Muscle of leg (tissue), 3 donors: ENCODE measurements at regions not wholly inside any gene's neighbourhood (a gene's known extent, or its start where the extent isn't known, plus 50 kb on each side); places are given as distances from the start of the nearest gene placed in this dataset.

Experiments used
- DNase-seq: peaks from one replicate; pipeline ENCODE4 v3.0.0; 2013
- H3K27ac ChIP-seq: one replicate; pipeline ENCODE4 v1.5.1; 2013; ENCODE audit warnings: mild to moderate bottlenecking, low read length, control low read depth
- H3K27me3 ChIP-seq: one replicate; pipeline ENCODE4 v1.6.1; 2013; ENCODE audit warnings: low read length; ENCODE audit not compliant: control insufficient read depth, insufficient read depth
- H3K36me3 ChIP-seq: one replicate; pipeline ENCODE4 v1.6.1; 2013; ENCODE audit warnings: low read length; ENCODE audit not compliant: control insufficient read depth, insufficient read depth
- H3K4me1 ChIP-seq: one replicate; pipeline ENCODE4 v1.6.1; 2013; ENCODE audit warnings: low read length; ENCODE audit not compliant: control insufficient read depth, insufficient read depth
- H3K4me3 ChIP-seq: one replicate; pipeline ENCODE4 v1.5.1; 2013; ENCODE audit warnings: low read length, control low read depth
- H3K9me3 ChIP-seq: replicated peaks from 2 replicates; pipeline ENCODE4 v1.6.1; 2013; ENCODE audit warnings: low read depth, low read length; ENCODE audit not compliant: control insufficient read depth
- WGBS: methylation state at CpG from one replicate; pipeline ENCODE4 v1.1.5; 2013; ENCODE audit warnings: missing lambda C conversion rate; ENCODE audit not compliant: insufficient coverage; 5-methylcytosine and 5-hydroxymethylcytosine counted together

DNA sequence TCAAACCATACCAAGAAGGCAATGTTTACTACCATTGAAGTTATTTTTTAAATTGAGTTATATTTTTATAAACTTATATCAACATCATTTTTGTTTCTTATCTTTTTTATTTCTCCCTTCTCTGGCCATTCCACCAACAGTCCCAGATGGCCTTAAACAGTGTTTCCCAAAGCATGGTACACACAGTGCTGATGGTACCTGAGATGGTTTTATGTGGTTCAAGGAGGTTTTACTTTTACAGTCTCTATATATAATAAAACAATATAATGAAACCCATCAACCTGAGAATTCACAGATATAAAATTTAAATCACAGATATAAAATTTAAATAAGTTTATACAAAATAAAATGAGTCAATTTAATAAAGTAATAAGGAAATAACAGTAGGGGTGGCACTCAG lies 65.1 kb upstream of the MSTN start:
- Histone ChIP-seq H3K4me1 (no peaks in the 10 kb centered on the region), H3K27me3 (no peaks in the 10 kb centered on the region), H3K36me3 (no peaks in the 10 kb centered on the region), H3K4me3 (no peak overlapping the region), H3K27ac (no peak overlapping the region), H3K9me3 (no peaks in the 10 kb centered on the region)
- DNase-seq = no peak

DNA sequence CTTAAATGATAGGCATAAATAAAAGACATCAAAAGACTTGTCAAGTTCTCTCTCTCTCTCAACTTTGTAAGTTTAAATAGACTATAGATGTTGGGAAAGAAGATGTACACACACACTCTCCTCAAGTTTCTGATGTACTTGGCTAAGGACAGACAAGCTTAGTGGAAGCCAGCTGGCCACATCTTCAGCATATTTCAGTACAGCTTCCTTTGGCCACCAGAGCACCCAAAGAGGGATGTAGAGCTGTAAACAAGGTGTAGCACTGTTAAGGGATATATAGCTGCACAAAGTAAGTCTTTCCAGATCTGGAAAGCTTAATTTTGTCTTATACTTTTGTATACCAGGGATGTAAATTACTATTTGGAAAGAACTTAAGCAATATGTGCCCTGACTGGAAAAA lies 64.3 kb upstream of the MSTN start:
- H3K4me1 ChIP-seq = no peaks in the 10 kb centered on the region
- no peaks in the 10 kb centered on the region for H3K36me3 ChIP-seq
- DNase-seq = peak; percentile 91
- H3K27ac ChIP-seq = no peak overlapping the region
- H3K9me3 ChIP-seq = no peaks in the 10 kb centered on the region
- H3K4me3 ChIP-seq = no peak overlapping the region
- no peaks in the 10 kb centered on the region for H3K27me3 ChIP-seq

DNA sequence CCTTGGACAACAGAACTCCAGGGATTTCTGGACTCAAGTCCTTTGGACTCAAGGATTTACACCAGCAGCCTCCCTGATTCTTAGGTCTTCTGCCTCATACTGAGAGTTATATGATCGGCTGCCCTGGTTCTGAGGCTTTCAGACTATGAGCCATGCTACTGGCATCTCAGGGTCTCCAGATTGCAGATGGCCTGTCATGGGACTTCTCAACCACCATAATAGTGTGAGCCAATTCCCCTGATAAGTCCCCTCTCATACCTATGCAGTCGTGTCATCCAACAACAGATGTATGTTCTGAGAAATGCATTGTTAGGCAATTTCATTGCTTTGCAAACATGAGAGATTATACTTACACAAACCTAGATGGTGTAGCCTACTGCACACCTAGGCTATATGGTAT lies 61.4 kb upstream of the MSTN start:
- no peaks in the 10 kb centered on the region for H3K36me3 ChIP-seq
- no peak for DNase-seq

GRCh38 chr2:190121971-190122370 lies 59.4 kb upstream of the MSTN start:
- Histone ChIP-seq H3K27me3 (no peaks in the 10 kb centered on the region), H3K4me3 (no peak overlapping the region), H3K36me3 (no peaks in the 10 kb centered on the region), H3K27ac (no peak overlapping the region), H3K9me3 (no peaks in the 10 kb centered on the region), H3K4me1 (no peaks in the 10 kb centered on the region)
- 40% methylated on average over 1 of the region's 1 CpG for WGBS
- DNase-seq = no peak

More for the DNA sequence above, 61.4 kb upstream of the MSTN start:
- H3K9me3 ChIP-seq = no peaks in the 10 kb centered on the region
- H3K4me1 ChIP-seq = no peaks in the 10 kb centered on the region
- no peaks in the 10 kb centered on the region for H3K27me3 ChIP-seq
- no peak overlapping the region for H3K4me3 ChIP-seq
- WGBS = 57% methylated on average over 1 of the region's 2 CpGs
- no peak overlapping the region for H3K27ac ChIP-seq

DNA sequence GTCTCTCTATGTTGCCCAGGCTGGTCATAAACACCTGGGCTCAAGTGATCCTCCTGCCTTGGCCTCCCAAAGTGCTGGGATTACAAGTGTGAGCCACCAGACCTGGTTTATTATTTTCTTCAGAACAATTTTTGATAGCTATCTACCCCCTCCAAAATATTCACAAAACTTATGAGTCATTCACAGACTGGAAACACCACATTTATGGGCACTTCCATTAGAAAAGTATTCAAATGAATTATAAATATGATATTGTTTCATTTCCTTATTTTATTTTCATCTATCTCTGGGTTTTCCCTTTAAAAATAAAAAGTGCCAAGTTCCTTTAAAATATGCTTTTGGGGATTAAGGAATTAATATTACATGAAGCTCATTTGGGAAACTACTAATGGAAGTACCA lies 58.8 kb upstream of the MSTN start:
- Histone ChIP-seq H3K36me3 (no peaks in the 10 kb centered on the region), H3K9me3 (no peaks in the 10 kb centered on the region), H3K27ac (no peak overlapping the region), H3K4me1 (no peaks in the 10 kb centered on the region), H3K4me3 (no peak overlapping the region), H3K27me3 (no peaks in the 10 kb centered on the region)
- no peak for DNase-seq

DNA sequence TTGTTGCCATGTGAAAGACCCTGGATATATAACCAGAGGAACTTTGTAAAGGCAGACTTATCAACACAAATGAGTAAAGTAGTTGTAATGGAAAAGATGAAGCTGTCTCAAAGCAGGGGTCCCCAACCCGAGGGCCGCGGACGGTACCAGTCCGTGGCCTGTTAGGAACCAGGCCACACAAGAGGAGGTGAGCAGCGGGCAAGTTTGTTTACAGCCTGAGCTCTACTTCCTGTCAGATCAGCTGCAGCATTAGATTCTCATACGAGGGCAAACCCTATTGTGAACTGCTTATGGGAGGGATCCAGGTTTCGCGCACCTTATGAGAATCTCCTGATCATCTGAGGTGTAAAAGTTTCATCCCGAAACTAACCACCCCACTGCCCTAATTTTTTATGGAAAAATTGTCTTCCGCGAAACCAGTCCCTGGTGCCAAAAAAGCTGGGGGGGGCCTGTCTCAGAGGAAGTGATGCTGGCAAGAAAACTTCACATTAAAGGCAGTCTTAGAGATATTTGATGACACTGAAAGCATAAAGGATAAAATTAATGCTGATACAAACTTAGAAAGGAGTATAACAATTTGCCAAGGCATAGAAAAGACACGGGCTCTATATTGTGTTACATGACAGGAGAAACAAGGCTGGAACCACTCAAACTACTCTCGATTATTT lies 57.5 kb upstream of the MSTN start:
- no peak for DNase-seq
- no peaks in the 10 kb centered on the region for H3K36me3 ChIP-seq
- WGBS = 70% methylated on average over 6 of the region's 14 CpGs
- H3K27ac ChIP-seq = no peak overlapping the region
- no peaks in the 10 kb centered on the region for H3K9me3 ChIP-seq
- no peaks in the 10 kb centered on the region for H3K4me1 ChIP-seq
- H3K4me3 ChIP-seq = no peak overlapping the region
- H3K27me3 ChIP-seq = no peaks in the 10 kb centered on the region

GRCh38 chr2:190119257-190119656 lies 56.7 kb upstream of the MSTN start:
- Histone ChIP-seq H3K4me3 (no peak overlapping the region), H3K9me3 (no peaks in the 10 kb centered on the region), H3K4me1 (no peaks in the 10 kb centered on the region), H3K36me3 (no peaks in the 10 kb centered on the region), H3K27me3 (no peaks in the 10 kb centered on the region), H3K27ac (no peak overlapping the region)
- WGBS = 88% methylated on average over 8 of the region's 14 CpGs
- DNase-seq = no peak

GRCh38 chr2:190117305-190117704 lies 54.8 kb upstream of the MSTN start:
- no peak for DNase-seq
- WGBS = no CpG with 5 or more reads among the region's 1 CpG
- no peaks in the 10 kb centered on the region for H3K9me3 ChIP-seq

DNA sequence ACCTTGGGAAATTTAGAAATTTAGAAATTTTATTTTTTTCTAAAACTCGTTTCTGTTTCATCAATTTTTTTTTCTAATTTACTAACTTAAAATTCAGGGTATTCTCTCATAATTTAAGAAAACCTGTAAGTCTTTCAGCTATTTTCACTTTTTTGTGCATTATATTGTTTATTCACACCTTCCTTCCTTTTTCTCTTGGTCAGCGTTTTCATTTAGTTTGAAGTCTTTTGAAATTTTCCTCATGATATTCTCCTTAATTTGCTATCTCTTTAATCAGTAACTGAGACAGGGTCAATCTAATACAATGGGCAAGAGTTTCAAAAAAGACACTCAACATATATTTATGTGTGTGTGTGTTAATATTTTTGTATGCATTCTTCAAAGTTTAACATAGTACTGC lies 50.5 kb upstream of the MSTN start:
- Histone ChIP-seq H3K27ac (no peak overlapping the region), H3K4me1 (no peaks in the 10 kb centered on the region), H3K9me3 (no peaks in the 10 kb centered on the region), H3K4me3 (no peak overlapping the region), H3K36me3 (no peaks in the 10 kb centered on the region), H3K27me3 (no peaks in the 10 kb centered on the region)
- WGBS = no CpG with 5 or more reads among the region's 2 CpGs
- no peak for DNase-seq

More at GRCh38 chr2:190117305-190117704, 54.8 kb upstream of the MSTN start:
- no peaks in the 10 kb centered on the region for H3K27me3 ChIP-seq
- no peaks in the 10 kb centered on the region for H3K36me3 ChIP-seq
- no peak overlapping the region for H3K27ac ChIP-seq
- no peak overlapping the region for H3K4me3 ChIP-seq
- no peaks in the 10 kb centered on the region for H3K4me1 ChIP-seq
